ENCODE measurements at regions not wholly inside any gene's neighbourhood (a gene's known extent, or its start where the extent isn't known, plus 50 kb on each side); places are given as distances from the start of the nearest gene placed in this dataset.

GRCh38 chr10:52570490-52570889 lies 202.1 kb downstream of the MBL2 start:
- TF ChIP-seq CTCF (IDR thresholded peaks at IDR 0.05; ENCODE audit: insufficient read depth, low read depth, low read length): no peak
- no peak for TF ChIP-seq EZH2 (IDR thresholded peaks at IDR 0.05; ENCODE audit: insufficient read depth, low read length)
- no peak overlapping the region for H3K4me2 ChIP-seq (ENCODE audit: low read length)
- Mint-ChIP-seq H3K27me3 (ENCODE audit: low read depth, unreplicated experiment) (no peaks in the 10 kb centered on the region), H3K4me3 (ENCODE audit: unreplicated experiment) (no peak overlapping the region), H3K36me3 (ENCODE audit: low read depth, unreplicated experiment) (no peaks in the 10 kb centered on the region), H3K4me1 (ENCODE audit: low read depth, unreplicated experiment) (peaks cover 3% of the 10 kb centered on the region), H3K9me3 (ENCODE audit: unreplicated experiment) (no peaks in the 10 kb centered on the region), H3K27ac (ENCODE audit: unreplicated experiment) (no peak overlapping the region)
- FAIRE-seq (no peak), DNase-seq (ENCODE audit: low read depth) (no peak)
- no peaks in the 10 kb centered on the region for H4K20me1 ChIP-seq (ENCODE audit: insufficient read depth, low read length)
- H3K9ac ChIP-seq (ENCODE audit: low read length): no peak overlapping the region
- no peaks in the 10 kb centered on the region for H3K9me3 ChIP-seq (ENCODE audit: insufficient read depth, low read depth, low read length)
- no peaks in the 10 kb centered on the region for H3K27me3 ChIP-seq (ENCODE audit: insufficient read depth, low read length)
- no peaks in the 10 kb centered on the region for H3K4me1 ChIP-seq (ENCODE audit: insufficient read depth, low read length)
- no peak overlapping the region for H2AFZ ChIP-seq (ENCODE audit: low read depth, low read length)
- H3K27ac ChIP-seq (ENCODE audit: low read depth, low read length): no peak overlapping the region
- no peaks in the 10 kb centered on the region for H3K36me3 ChIP-seq (ENCODE audit: insufficient read depth, low read length)
- no peaks in the 10 kb centered on the region for H3K79me2 ChIP-seq (ENCODE audit: insufficient read depth, low read length)
- no peak overlapping the region for H3K4me3 ChIP-seq (ENCODE audit: insufficient read depth, low read depth, low read length)

- Mint-ChIP-seq H3K36me3 (ENCODE audit: low read depth, unreplicated experiment) (no peaks in the 10 kb centered on the region), H3K27ac (ENCODE audit: unreplicated experiment) (no peak overlapping the region), H3K27me3 (ENCODE audit: low read depth, unreplicated experiment) (no peaks in the 10 kb centered on the region), H3K4me1 (ENCODE audit: low read depth, unreplicated experiment) (peaks cover 3% of the 10 kb centered on the region), H3K4me3 (ENCODE audit: unreplicated experiment) (no peak overlapping the region), H3K9me3 (ENCODE audit: unreplicated experiment) (no peaks in the 10 kb centered on the region)
- no peak for DNase-seq (ENCODE audit: low read depth)
- H3K4me3 ChIP-seq (ENCODE audit: insufficient read depth, low read depth, low read length): no peak overlapping the region
- no peak overlapping the region for H3K27ac ChIP-seq (ENCODE audit: low read depth, low read length)
- no peaks in the 10 kb centered on the region for H3K27me3 ChIP-seq (ENCODE audit: insufficient read depth, low read length)
- no peak overlapping the region for H3K9ac ChIP-seq (ENCODE audit: low read length)
- no peaks in the 10 kb centered on the region for H3K36me3 ChIP-seq (ENCODE audit: insufficient read depth, low read length)
- no peak for FAIRE-seq
- no peak overlapping the region for H2AFZ ChIP-seq (ENCODE audit: low read depth, low read length)
- no peak for TF ChIP-seq CTCF (IDR thresholded peaks at IDR 0.05; ENCODE audit: insufficient read depth, low read depth, low read length)
- no peak for TF ChIP-seq EZH2 (IDR thresholded peaks at IDR 0.05; ENCODE audit: insufficient read depth, low read length)
- no peaks in the 10 kb centered on the region for H3K9me3 ChIP-seq (ENCODE audit: insufficient read depth, low read depth, low read length)
- H3K4me1 ChIP-seq (ENCODE audit: insufficient read depth, low read length): no peaks in the 10 kb centered on the region
- H4K20me1 ChIP-seq (ENCODE audit: insufficient read depth, low read length): no peaks in the 10 kb centered on the region
- no peak overlapping the region for H3K4me2 ChIP-seq (ENCODE audit: low read length)
- no peaks in the 10 kb centered on the region for H3K79me2 ChIP-seq (ENCODE audit: insufficient read depth, low read length)
These were observed 201.6 kb downstream of the MBL2 start for GRCh38 chr10:52571018-52571417.

GRCh38 chr10:52571516-52572182 lies 200.9 kb downstream of the MBL2 start:
- Histone ChIP-seq H3K9ac (ENCODE audit: low read length) (no peak overlapping the region), H3K27ac (ENCODE audit: low read depth, low read length) (no peak overlapping the region), H3K27me3 (ENCODE audit: insufficient read depth, low read length) (no peaks in the 10 kb centered on the region), H4K20me1 (ENCODE audit: insufficient read depth, low read length) (no peaks in the 10 kb centered on the region), H3K79me2 (ENCODE audit: insufficient read depth, low read length) (no peaks in the 10 kb centered on the region), H3K4me1 (ENCODE audit: insufficient read depth, low read length) (no peaks in the 10 kb centered on the region), H3K36me3 (ENCODE audit: insufficient read depth, low read length) (no peaks in the 10 kb centered on the region), H3K9me3 (ENCODE audit: insufficient read depth, low read depth, low read length) (no peaks in the 10 kb centered on the region), H3K4me2 (ENCODE audit: low read length) (no peak overlapping the region), H2AFZ (ENCODE audit: low read depth, low read length) (no peak overlapping the region), H3K4me3 (ENCODE audit: insufficient read depth, low read depth, low read length) (no peak overlapping the region)
- TF ChIP-seq CTCF (IDR thresholded peaks at IDR 0.05; ENCODE audit: insufficient read depth, low read depth, low read length) (no peak), EZH2 (IDR thresholded peaks at IDR 0.05; ENCODE audit: insufficient read depth, low read length) (no peak)
- Mint-ChIP-seq H3K4me3 (ENCODE audit: unreplicated experiment) (no peak overlapping the region), H3K36me3 (ENCODE audit: low read depth, unreplicated experiment) (no peaks in the 10 kb centered on the region), H3K27ac (ENCODE audit: unreplicated experiment) (no peak overlapping the region), H3K4me1 (ENCODE audit: low read depth, unreplicated experiment) (peaks cover 3% of the 10 kb centered on the region), H3K9me3 (ENCODE audit: unreplicated experiment) (no peaks in the 10 kb centered on the region), H3K27me3 (ENCODE audit: low read depth, unreplicated experiment) (no peaks in the 10 kb centered on the region)
- DNase-seq (ENCODE audit: low read depth) (no peak), FAIRE-seq (no peak)

All from astrocyte (in vitro differentiated cells and primary cell).